ENCODE measurements at regions not wholly inside any gene's neighbourhood (a gene's known extent, or its start where the extent isn't known, plus 50 kb on each side); places are given as distances from the start of the nearest gene placed in this dataset.

DNA sequence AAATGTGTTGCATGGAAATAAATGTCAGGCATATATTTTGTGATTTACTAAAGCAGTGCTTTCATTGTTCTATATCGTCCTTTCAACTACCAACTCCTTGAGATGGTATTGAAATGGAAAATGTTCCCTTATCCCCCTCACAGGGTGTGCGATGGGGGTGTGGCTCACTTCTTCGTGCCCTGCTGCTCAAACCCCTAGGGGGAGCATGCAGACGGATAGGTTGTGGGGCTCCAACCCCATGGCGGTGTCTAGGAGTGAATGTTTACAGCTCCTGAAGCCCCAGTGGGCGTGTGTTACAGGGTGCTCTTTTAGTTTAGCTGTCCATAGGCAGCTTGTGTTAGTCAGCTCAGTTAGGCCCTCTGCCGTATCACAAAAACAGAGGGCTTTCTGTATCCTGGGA lies 287.7 kb upstream of the EMCN start:
- Histone ChIP-seq H3K9ac (ENCODE audit: low read length) (no peak overlapping the region), H4K20me1 (ENCODE audit: insufficient read depth, low read length) (no peaks in the 10 kb centered on the region), H3F3A (ENCODE audit: insufficient read depth, low read length) (no peaks in the 10 kb centered on the region), H3K36me3 (ENCODE audit: insufficient read depth, low read length) (no peaks in the 10 kb centered on the region), H3K9me2 (ENCODE audit: low read depth, low read length) (no peaks in the 10 kb centered on the region), H3K27ac (ENCODE audit: low read depth, low read length, poor library complexity, severe bottlenecking) (no peak overlapping the region), H3K27me3 (ENCODE audit: insufficient read depth, low read length) (no peaks in the 10 kb centered on the region), H3K4me3 (ENCODE audit: low read depth, low read length, poor library complexity, severe bottlenecking) (no peak overlapping the region), H3K4me1 (ENCODE audit: insufficient read depth, low read length, severe bottlenecking) (no peaks in the 10 kb centered on the region), H3K9me3 (ENCODE audit: low read length) (no peaks in the 10 kb centered on the region), H3K79me2 (ENCODE audit: insufficient read depth, low read length) (no peaks in the 10 kb centered on the region), H3K4me2 (ENCODE audit: low read length) (no peak overlapping the region), H2AFZ (ENCODE audit: low read length) (no peak overlapping the region)
- TF ChIP-seq CTCF (IDR thresholded peaks at IDR 0.05; ENCODE audit: low read length) (no peak), EZH2 (IDR thresholded peaks at IDR 0.05; ENCODE audit: borderline replicate concordance, low read length) (no peak)

DNA sequence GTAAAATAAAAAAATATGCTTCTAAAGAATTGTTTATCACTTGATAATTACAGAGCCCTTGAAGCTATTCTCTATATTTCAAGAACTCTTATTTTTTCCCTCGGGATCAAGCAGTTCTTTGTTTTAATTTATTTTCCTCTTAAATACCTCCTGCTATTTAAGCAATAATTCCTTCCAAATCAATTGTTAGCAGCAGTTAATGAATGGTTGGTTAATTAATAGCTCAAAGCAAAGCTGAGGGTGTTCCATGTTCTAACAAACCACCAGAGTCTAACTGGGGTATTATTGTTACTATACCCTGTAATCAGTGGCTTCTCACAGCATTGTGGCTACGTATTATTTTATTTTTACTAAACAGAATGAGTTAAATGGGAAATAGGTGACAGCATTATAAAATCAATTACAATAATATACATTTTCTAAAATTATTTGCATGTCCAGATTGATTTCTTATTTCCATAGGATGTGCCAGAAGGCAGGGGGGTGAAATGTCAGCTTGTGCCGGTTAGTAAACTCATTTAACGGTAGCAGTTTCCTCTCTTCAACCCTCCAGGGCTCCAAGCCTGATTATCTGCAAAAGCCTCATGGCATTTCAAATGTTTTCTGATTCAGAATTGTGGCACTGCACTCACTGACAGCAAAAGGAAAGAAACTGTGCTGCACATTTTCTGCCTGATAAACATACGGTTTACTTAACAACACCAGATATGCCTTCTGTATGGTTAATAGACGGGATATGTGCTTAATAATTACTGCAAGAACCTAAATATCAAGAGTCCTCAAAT lies 286.9 kb upstream of the EMCN start:
- Histone ChIP-seq H3F3A (ENCODE audit: insufficient read depth, low read length) (no peaks in the 10 kb centered on the region), H3K4me3 (ENCODE audit: low read depth, low read length, poor library complexity, severe bottlenecking) (no peak overlapping the region), H3K4me2 (ENCODE audit: low read length) (no peak overlapping the region), H2AFZ (ENCODE audit: low read length) (no peak overlapping the region), H3K36me3 (ENCODE audit: insufficient read depth, low read length) (no peaks in the 10 kb centered on the region), H3K79me2 (ENCODE audit: insufficient read depth, low read length) (no peaks in the 10 kb centered on the region), H3K27ac (ENCODE audit: low read depth, low read length, poor library complexity, severe bottlenecking) (no peak overlapping the region), H4K20me1 (ENCODE audit: insufficient read depth, low read length) (no peaks in the 10 kb centered on the region), H3K9ac (ENCODE audit: low read length) (no peak overlapping the region), H3K27me3 (ENCODE audit: insufficient read depth, low read length) (no peaks in the 10 kb centered on the region), H3K4me1 (ENCODE audit: insufficient read depth, low read length, severe bottlenecking) (no peaks in the 10 kb centered on the region), H3K9me2 (ENCODE audit: low read depth, low read length) (no peaks in the 10 kb centered on the region), H3K9me3 (ENCODE audit: low read length) (no peaks in the 10 kb centered on the region)
- TF ChIP-seq CTCF (IDR thresholded peaks at IDR 0.05; ENCODE audit: low read length): no peak
- no peak for TF ChIP-seq EZH2 (IDR thresholded peaks at IDR 0.05; ENCODE audit: borderline replicate concordance, low read length)

GRCh38 chr4:100803751-100804150 lies 285.9 kb upstream of the EMCN start:
- TF ChIP-seq EZH2 (IDR thresholded peaks at IDR 0.05; ENCODE audit: borderline replicate concordance, low read length) (no peak), CTCF (IDR thresholded peaks at IDR 0.05; ENCODE audit: low read length) (no peak)
- Histone ChIP-seq H3K4me1 (ENCODE audit: insufficient read depth, low read length, severe bottlenecking) (no peaks in the 10 kb centered on the region), H3K9me3 (ENCODE audit: low read length) (no peaks in the 10 kb centered on the region), H3F3A (ENCODE audit: insufficient read depth, low read length) (no peaks in the 10 kb centered on the region), H3K4me3 (ENCODE audit: low read depth, low read length, poor library complexity, severe bottlenecking) (no peak overlapping the region), H3K9ac (ENCODE audit: low read length) (no peak overlapping the region), H3K79me2 (ENCODE audit: insufficient read depth, low read length) (no peaks in the 10 kb centered on the region), H2AFZ (ENCODE audit: low read length) (no peak overlapping the region), H3K27me3 (ENCODE audit: insufficient read depth, low read length) (no peaks in the 10 kb centered on the region), H3K9me2 (ENCODE audit: low read depth, low read length) (no peaks in the 10 kb centered on the region), H3K27ac (ENCODE audit: low read depth, low read length, poor library complexity, severe bottlenecking) (no peak overlapping the region), H3K36me3 (ENCODE audit: insufficient read depth, low read length) (no peaks in the 10 kb centered on the region), H4K20me1 (ENCODE audit: insufficient read depth, low read length) (no peaks in the 10 kb centered on the region), H3K4me2 (ENCODE audit: low read length) (no peak overlapping the region)
